T-helper 22 cell (primary cell): ENCODE measurements at regions not wholly inside any gene's neighbourhood (a gene's known extent, or its start where the extent isn't known, plus 50 kb on each side); places are given as distances from the start of the nearest gene placed in this dataset.
"Not testable (repeated sequence)": the region's sequence is repeated elsewhere in the genome, so short reads cannot be mapped to it uniquely, and the experiment has no call there.

Experiments used
- DNase-seq: peaks from one replicate; pipeline ENCODE4 v3.0.0-alpha.2; 2020; ENCODE audit warnings: low read depth

- DNase-seq: not testable (repeated sequence)
These were observed 64.4 kb upstream of the LPCAT1 start for GRCh38 chr5:1588071-1588694.

DNA sequence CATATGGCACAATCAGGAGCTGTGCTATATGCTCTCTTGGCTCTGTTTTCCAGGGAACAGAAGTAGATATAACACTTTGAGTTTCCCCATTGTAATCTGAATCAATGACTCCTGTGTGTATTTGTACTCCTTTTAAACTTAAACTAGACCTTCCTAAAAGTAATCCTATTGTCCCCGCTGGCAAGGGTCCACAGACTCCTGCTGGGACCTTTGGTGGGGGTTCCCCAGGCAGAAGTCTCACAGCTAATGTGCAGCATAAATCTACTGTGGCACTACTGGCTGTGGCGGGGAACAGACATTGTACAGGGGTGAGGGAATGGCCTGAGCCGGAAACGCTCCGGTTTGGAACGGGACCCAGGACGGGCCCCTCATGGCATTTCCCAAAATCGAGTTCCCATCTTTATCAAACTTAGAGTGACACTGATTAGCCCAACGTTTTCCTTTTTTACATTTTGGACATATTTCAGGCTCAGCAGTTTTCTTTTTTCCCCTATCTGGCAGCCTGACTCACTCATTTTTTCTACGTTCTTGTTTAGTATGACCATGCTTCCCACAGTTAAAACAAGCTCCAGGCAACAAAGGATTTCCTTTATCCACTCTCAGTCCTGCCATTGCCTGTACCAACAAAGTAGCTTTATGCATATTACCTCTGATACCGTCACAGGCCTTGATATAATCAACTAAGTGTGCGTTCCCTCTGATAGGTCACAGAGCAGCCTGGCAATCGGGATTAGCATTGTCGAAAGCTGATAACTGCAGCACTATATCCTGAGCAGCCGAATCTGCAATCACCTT lies 59.5 kb upstream of the LPCAT1 start:
- DNase-seq: not testable (repeated sequence)

GRCh38 chr5:1579389-1579788 lies 55.6 kb upstream of the LPCAT1 start:
- not testable (repeated sequence) for DNase-seq

DNA sequence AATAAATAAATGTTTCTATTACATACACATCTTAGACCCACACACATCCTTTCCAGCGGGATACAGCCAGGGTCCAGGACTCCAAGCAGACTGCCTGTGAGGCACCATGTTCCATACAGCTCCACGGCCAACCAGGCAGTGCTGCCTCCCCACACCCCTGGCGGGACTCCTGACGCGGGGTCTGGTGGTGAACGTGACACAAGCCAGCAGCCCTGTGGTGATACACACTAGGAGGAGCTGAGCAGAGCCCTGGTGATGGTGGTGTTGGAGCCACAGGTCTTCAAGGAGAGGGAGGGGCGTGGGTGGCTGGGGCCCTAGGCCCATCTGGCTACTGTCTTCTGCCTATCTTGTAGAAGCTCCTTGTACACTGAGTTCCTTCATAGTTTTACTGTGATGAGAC lies 53.1 kb upstream of the LPCAT1 start:
- DNase-seq: not testable (repeated sequence)

GRCh38 chr5:1575991-1576714 lies 52.4 kb upstream of the LPCAT1 start:
- DNase-seq: not testable (repeated sequence)

DNA sequence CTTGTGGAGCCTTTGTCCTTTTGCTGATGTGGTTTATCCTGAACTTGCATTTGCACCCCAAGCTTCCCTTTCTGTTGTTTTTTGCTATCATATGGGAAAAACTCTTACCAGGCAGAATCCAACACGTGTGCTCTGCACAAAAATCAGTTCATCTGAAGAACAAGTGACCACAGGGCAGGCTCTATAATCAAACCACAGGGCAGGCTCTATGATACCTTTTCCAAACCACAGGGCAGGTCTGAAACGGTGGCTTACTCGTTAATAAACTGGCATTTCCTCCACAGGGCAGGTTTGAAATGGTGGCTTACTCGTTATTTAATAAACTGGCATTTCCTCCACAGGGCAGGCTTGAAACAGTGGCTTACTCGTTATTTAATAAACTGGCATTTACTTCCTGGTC lies 51.7 kb upstream of the LPCAT1 start:
- not testable (repeated sequence) for DNase-seq

GRCh38 chr5:1574023-1574318 lies 50.2 kb upstream of the LPCAT1 start:
- not testable (repeated sequence) for DNase-seq

- DNase-seq: not testable (repeated sequence)
These were observed 49.7 kb upstream of the LPCAT1 start for GRCh38 chr5:1573217-1574022.
